Heart right ventricle (tissue), 16 donors: ENCODE measurements at regions not wholly inside any gene's neighbourhood (a gene's known extent, or its start where the extent isn't known, plus 50 kb on each side); places are given as distances from the start of the nearest gene placed in this dataset.

Source experiments
- ATAC-seq, 8 donors: fragments of 200-7000 bp; cut with Tn5 transposase; one replicate each; pipeline ENCODE4 v1.9.1; 2020; ENCODE audit warnings: mild to moderate bottlenecking in 8 of 8, moderate library complexity in 8 of 8, moderate number of reproducible peaks in 1 of 8
- DNase-seq, 2 donors: peaks; one replicate each; pipeline ENCODE4 v3.0.0-alpha.2; 2020
- H3K27ac ChIP-seq, 10 donors: fragments of 200-600 bp; sonication (generic) in 2 of 10; one replicate each; pipeline versions ENCODE4 v1.5.0 to v1.8.0; 2020 to 2022; ENCODE audit warnings: mild to moderate bottlenecking in 3 of 10
- H3K27me3 ChIP-seq, 7 donors: fragments of 200-600 bp; one replicate each; pipeline ENCODE4 v1.8.0; 2021 to 2022; ENCODE audit warnings: mild to moderate bottlenecking in 2 of 7
- H3K36me3 ChIP-seq, 9 donors: fragments of 200-600 bp; sonication (generic) in 1 of 9; one replicate each; pipeline versions ENCODE4 v1.5.0 to v1.8.0; 2020 to 2022; ENCODE audit warnings: mild to moderate bottlenecking in 2 of 9
- H3K4me1 ChIP-seq, 9 donors: fragments of 200-600 bp; sonication (generic) in 1 of 9; one replicate each; pipeline versions ENCODE4 v1.5.0 to v1.8.0; 2020 to 2022; ENCODE audit warnings: mild to moderate bottlenecking in 4 of 9
- H3K4me3 ChIP-seq, 10 donors: fragments of 200-600 bp; sonication (generic) in 2 of 10; one replicate each; pipeline versions ENCODE4 v1.5.0 to v1.8.0; 2020 to 2022; ENCODE audit warnings: mild to moderate bottlenecking in 7 of 10, moderate library complexity in 2 of 10
- H3K9me3 ChIP-seq, 11 donors: fragments of 200-600 bp in 10 of 11; sonication (generic) in 2 of 11; one replicate each; pipeline versions ENCODE4 v1.5.0 to v1.8.0; 2013 to 2022; ENCODE audit warnings: mild to moderate bottlenecking in 2 of 11, control low read depth in 1 of 11, moderate library complexity in 1 of 11
- WGBS, 2 donors: extraction: QIAGEN DNeasy Blood & Tissue Kit; methylation state at CpG; one replicate each; pipeline ENCODE4 v1.1.7; 2013; ENCODE audit warnings: inconsistent platforms in 1 of 2; 5-methylcytosine and 5-hydroxymethylcytosine counted together
- intact Hi-C, 10 donors: fragments of 100-400 bp; cut with DNase I; formaldehyde crosslinking; loops; one replicate each; pipeline versions ENCODE4 v1.11.1 to v1.14.2; 2022
- TF ChIP-seq, protein P1 (sequence below), 9 donors: fragments of 200-600 bp; sonication (generic) in 2 of 9; IDR thresholded peaks; one replicate each; pipeline versions ENCODE4 v1.5.0 to v1.8.0; 2021 to 2022; ENCODE audit warnings: antibody characterized with exemption in 9 of 9, mild to moderate bottlenecking in 5 of 9, moderate library complexity in 1 of 9
- donor health status: Arrhythmogenic right ventricular cardiomyopathy.
- donor health status: ischemic (EF 13 %, LVEDD 7.1; RV severe dilation, severe dysfunction).
- donor health status: healthy with polysubstance abuse.
- donor health status: DM: no; HTN: yes; CAD: no.
- donor health status: DM: no; HTN: no; CAD: no.
- donor health status: ischemic (EF 25% LVEDD 6.9; RV normal size, moderate dysfunction).
- donor health status: ischemic (EF 25% LVEDD 5.7; RV mildly dilated, moderate dysfunction).
- donor health status: healthy.
- donor health status: DM: yes; HTN: yes; CAD: no.
- donor health status: Ischemic cardiomyopathy.
- donor health status: ischemic (EF 35%, LVEDD 5.7; RV mildly dilated, moderate dysfunction).
- donor health status: nonischemic (EF 11% LVEDD 7.7; RV severe dilation, severe dysfunction).
- donor health status: DM: yes; HTN: yes; CAD: no.
- donor health status: PGD.
- donor health status: ischemic (EF 29% LVEDD 5.4; RV normal size, mild dysfunction).
- donor health status: nonischemic (EF 23%, LVEDD 6.1; RV moderate dilation, normal function).

DNA sequence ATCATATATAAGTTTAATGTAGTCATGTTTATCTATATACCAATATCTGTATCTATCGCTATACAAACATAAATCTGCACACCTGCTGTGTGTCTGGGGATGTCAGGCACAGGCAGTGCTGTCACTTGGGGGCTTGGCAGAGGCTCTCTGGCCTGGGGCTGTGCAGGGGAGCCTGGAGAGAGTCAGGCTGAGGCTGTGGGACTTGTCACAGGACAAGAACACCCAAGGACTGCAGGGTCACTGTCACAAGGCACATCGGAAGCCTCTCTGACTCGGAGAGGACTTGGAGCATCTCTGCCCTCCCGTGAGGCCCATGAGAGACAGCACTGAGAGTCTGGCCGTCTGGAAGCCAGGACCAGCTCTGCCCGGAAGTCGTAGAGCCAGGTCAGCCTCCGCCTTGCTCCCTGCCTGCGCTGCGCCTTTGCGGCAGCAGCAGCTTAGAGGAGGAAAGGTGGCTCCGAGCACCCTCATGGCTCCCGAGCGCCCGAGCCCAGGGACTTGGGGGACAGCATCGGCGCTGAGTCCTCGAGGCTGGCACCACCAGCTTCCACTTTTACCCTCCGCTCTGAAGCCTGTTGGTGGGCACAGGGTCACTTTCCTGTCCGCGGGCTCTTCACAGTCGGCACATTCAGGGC lies 280.3 kb downstream of the NDUFA10 start:
- Histone ChIP-seq H3K9me3 (no peaks in the 10 kb centered on the region), H3K36me3 (no peaks in the 10 kb centered on the region), H3K4me1 (no peaks in the 10 kb centered on the region), H3K4me3 (no peak overlapping the region), H3K27me3 (peaks cover 0 to 63% (median 28%) of the 10 kb centered on the region in 7 donors), H3K27ac (no peak overlapping the region)
- intact Hi-C loops: no loop called here
- 89 to 93% methylated on average over 22 of the region's 22 CpGs for WGBS, 2 donors
- TF ChIP-seq, protein P1, sequence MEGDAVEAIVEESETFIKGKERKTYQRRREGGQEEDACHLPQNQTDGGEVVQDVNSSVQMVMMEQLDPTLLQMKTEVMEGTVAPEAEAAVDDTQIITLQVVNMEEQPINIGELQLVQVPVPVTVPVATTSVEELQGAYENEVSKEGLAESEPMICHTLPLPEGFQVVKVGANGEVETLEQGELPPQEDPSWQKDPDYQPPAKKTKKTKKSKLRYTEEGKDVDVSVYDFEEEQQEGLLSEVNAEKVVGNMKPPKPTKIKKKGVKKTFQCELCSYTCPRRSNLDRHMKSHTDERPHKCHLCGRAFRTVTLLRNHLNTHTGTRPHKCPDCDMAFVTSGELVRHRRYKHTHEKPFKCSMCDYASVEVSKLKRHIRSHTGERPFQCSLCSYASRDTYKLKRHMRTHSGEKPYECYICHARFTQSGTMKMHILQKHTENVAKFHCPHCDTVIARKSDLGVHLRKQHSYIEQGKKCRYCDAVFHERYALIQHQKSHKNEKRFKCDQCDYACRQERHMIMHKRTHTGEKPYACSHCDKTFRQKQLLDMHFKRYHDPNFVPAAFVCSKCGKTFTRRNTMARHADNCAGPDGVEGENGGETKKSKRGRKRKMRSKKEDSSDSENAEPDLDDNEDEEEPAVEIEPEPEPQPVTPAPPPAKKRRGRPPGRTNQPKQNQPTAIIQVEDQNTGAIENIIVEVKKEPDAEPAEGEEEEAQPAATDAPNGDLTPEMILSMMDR (IDR thresholded peaks at IDR 0.05): no peak
- ATAC-seq (no peak), DNase-seq (no peak)

- Histone ChIP-seq H3K9me3 (no peaks in the 10 kb centered on the region), H3K27me3 (peaks cover 0 to 57% (median 28%) of the 10 kb centered on the region in 7 donors), H3K27ac (no peak overlapping the region), H3K4me1 (no peaks in the 10 kb centered on the region), H3K36me3 (no peaks in the 10 kb centered on the region), H3K4me3 (no peak overlapping the region)
- TF ChIP-seq, protein P1 (IDR thresholded peaks at IDR 0.05): no peak
- WGBS, 2 donors: 89 to 90% methylated on average over 6 of the region's 6 CpGs
- intact Hi-C loops: no loop called here
- ATAC-seq (no peak), DNase-seq (no peak)
These were observed 281.9 kb downstream of the NDUFA10 start for GRCh38 chr2:239743206-239743605.

DNA sequence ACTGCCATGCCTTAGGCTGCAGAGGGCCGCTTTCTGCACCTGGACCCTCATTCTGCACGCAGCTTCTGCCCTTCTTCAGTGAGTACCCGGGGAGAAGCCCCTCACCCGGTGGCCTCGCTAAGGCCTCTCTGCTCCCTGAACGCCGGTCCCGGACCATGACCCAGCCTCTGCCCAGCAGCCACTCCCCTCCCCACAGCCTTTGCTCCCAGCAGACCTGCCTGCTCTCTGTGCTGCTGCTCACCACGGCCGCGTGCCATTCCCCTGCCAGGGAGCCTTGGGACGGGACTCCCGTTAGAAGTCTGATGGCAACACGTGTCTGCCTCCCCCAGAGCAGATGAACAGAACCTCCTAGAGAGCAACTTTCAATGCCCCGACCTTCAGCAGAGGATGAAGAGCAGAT lies 282.8 kb downstream of the NDUFA10 start:
- no peak overlapping the region for H3K4me3 ChIP-seq
- 65 to 74% methylated on average over 15 of the region's 15 CpGs for WGBS, 2 donors
- H3K27ac ChIP-seq: no peak overlapping the region
- H3K4me1 ChIP-seq: no peaks in the 10 kb centered on the region
- ATAC-seq: no peak
- intact Hi-C loops: no loop called here
- no peaks in the 10 kb centered on the region for H3K36me3 ChIP-seq
- peaks cover 0 to 49% (median 23%) of the 10 kb centered on the region in 7 donors for H3K27me3 ChIP-seq
- no peak for DNase-seq
- TF ChIP-seq, protein P1 (IDR thresholded peaks at IDR 0.05): no peak
- no peaks in the 10 kb centered on the region for H3K9me3 ChIP-seq

GRCh38 chr2:239739206-239739605 lies 285.9 kb downstream of the NDUFA10 start:
- TF ChIP-seq, protein P1 (IDR thresholded peaks at IDR 0.05): no peak
- H3K9me3 ChIP-seq: peaks cover 0 to 2% (median 0%) of the 10 kb centered on the region in 11 donors
- no peak for ATAC-seq
- H3K4me3 ChIP-seq: no peak overlapping the region
- H3K27me3 ChIP-seq: peaks cover 0 to 44% (median 13%) of the 10 kb centered on the region in 7 donors
- no peak for DNase-seq
- no peaks in the 10 kb centered on the region for H3K36me3 ChIP-seq
- no peaks in the 10 kb centered on the region for H3K4me1 ChIP-seq
- intact Hi-C loops: no loop called here
- WGBS, 2 donors: 63 to 66% methylated on average over 8 of the region's 8 CpGs
- no peak overlapping the region for H3K27ac ChIP-seq
